ENCODE measurements at regions not wholly inside any gene's neighbourhood (a gene's known extent, or its start where the extent isn't known, plus 50 kb on each side); places are given as distances from the start of the nearest gene placed in this dataset.
A peak's percentile ranks its signal among the peaks of the same experiment; 100 is the strongest.

DNA sequence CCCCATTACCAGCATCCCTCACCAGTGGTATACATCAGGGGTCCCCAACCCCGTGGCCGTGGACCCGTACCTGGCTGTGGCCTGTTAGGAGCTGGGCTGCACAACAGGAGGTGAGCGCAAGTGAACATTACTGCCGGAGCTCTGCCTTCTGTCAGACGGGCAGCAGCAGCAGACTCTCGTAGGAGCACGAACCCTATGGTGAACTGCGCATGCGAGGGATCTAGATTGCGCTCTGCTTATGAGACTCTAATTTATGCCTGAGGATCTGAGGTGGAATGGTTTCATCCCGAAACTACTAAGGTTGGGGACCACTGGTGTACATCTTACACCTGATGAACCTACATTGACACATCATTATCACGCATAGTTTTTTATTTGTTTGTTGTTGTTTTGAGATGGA is 52.8 kb upstream of the DHX15 start:
- no peak for DNase-seq (ENCODE audit: low spot score)

DNA sequence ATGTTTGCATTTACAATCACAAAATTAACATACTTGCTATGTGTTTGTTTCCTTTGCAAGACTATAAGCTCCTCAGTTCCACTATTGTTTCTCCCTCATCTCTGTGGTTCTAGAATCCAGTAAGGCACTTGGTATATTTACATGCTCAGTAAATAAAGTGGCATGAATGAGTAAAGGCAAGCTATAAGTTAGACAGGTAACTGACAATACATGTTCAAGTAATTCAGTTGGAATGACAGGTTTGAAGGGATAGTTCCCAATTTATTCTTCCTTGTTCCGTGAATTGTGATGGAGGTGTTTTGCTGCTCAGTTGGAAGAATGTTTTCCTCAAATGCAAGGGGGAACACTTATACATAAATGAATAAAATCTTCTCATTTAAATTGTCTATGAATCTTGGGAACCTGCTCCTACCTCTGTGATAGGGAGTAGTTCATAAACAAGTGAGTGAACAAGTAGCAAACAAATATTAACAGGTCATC is 54.1 kb upstream of the DHX15 start:
- DNase-seq (ENCODE audit: low spot score), result no peak

DNA sequence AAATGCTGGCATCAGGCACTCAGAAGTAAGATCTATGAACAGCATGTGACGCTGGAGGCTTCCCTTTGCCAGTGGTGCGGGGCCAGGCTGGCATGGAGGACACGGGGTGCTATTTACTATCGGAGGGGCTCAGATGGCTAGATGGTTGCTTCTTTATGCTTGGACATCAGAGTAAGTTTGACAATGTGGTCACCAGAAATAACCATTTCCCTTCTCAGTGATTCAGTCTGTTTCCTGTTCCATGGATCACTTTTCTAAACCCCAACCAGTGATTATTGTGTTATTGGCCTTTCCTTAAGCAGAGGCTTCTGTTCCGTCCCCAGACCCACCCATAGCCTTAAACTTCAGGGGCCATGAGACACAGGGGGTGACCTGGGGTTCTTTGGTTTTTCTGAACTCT is 55.4 kb upstream of the DHX15 start:
- DNase-seq (ENCODE audit: low spot score), result no peak

DNA sequence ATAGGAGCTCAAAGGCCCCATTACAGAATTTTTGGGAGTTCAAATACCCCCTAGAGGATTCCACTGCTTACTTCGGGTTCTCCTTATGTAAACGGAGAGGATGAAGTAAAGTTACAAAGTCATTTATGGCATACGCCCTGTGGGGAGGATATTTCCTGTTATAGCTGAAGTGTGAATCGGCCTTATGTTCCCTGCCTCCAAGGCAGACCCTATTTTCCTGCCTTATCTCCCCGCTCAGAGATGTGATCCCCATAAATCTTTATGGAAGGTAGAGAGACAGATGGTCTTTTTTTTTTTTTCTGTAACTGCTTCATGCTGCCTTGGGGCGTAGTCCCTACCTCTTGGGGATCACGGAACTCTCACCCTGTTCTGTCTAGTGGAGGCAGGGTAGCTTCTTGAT is 56.0 kb upstream of the DHX15 start:
- no peak for DNase-seq (ENCODE audit: low spot score)

DNA sequence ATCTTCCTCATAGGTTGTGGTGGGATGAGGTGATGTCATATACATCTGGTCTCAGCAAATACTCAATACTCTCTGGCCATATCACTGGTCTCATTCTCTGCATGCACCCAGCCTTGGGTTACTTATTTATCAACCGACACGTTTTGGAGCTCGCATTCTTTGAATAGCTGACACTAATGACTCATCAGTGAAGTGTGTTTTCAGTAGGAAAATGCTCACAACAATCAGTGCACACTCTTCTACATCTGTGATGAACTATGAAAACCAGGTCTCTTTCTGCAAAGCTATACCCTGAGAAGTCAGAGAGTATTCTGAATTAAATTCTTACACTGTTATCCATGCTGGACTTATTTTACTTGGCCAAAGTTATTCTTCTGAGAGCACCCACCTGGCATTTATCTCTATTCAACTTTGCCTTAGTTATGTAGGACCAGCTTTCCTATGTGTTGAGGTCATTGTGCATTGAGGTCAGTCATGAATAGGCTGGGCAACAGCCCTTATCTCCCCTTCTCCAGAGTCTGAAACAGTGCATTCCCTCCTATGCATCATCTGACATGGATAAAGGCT is 58.7 kb upstream of the DHX15 start:
- DNase-seq (ENCODE audit: low spot score), result no peak

DNA sequence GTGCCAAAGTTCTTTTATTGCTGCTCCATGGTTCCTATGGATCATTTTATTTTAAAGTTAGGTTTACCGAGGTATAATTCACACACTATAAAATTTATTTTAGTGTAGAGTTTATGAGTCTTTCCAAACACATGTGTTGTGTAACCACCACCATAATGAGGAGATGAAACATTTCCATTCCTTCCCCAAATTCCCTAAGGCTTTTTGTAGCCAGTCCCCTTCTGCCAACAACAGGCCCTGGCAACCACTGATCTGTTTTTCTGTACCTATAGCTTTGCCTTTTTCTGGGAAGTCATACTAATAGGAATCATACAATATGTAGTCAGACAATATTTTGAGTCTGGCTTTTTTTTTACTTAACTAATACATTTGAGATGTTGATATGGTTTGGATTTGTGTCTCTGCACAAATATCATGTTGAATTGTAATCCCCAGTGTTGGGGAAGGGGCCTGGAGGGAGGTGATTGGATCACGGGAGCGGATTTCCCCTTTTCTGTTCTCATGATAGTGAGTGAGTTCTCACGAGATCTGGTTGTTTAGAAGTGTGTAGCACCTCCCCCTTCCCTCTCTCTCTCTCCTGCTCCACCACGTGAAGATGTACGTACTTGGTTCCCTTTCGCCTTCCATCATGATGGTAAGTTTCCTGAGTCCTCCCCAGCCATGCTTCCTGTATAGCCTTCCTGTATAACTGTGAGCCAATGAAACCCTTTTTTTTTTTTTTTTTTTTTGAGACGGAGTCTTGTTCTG is 59.6 kb upstream of the DHX15 start:
- DNase-seq (ENCODE audit: low spot score), result no peak

DNA sequence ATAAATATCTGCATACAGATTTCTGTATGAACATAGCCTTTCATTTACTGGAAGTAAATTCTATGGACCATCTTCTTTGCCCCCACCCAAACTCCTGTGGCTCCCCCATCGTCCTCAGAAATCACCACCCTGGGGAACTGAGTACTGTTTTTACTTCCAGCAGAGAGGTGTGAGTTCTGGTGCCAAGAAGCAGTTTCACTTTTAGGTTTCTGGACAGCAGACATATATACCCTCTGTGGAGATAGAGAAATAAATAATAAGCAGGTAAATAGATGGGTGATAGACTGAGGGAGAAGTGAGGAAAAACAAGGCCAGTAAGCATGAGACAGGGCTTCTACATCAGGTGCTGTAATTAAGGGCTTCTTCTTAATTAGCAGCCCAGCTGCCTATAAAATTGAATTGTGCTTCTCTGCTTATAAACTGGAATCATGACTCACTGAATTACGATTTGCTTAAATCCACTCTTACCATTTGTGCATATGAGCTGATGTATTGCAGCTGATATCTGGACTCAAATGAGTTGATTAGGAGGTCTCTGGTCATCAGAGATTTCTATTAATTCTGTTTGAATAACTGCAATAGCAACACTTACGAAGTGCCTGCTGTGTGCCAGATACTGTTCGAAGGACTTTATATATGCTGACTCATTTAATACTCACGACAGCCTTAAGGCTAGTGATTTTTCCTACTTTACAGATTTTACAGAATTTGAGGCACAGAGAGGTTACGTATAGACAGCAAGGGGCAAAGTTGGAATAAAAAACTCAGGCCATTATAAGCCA is 60.8 kb upstream of the DHX15 start:
- DNase-seq (ENCODE audit: low spot score), result no peak

DNA sequence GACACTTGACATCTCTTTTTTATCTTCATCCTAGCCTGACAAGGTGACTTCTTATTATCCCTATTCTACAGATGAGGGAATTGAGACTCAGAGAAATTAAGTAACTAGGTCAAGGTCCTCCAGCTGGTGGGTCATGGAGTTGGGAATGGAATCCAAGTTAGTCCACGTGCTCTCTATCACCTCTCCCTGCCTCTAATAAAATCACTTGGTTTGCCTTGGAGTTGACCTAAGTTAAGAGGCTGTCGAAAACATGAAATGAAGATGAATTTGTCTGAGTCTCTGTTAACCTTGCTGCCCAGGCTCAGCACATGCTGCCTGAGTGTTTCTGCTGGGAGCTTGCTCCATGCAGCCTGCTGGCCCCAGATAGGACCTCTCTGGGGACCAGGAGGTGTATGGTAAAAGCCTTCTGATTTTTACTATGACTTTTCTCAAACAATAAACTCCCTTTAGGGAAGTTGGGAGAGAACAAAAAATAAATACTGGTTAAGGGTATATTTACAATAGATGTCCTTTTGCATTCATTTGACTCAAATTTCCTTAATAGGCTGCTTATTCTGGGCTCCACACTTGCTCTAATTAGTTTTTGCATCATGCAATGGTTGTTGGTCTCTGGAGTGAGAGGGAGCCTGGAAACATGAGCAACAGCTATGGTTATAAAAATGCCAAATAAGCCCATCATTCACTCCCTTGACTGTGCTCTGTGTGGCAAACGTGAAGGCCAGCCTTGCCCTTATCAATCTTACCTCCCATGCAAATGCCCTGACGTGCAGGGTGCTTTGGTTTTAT is 61.6 kb upstream of the DHX15 start:
- no peak for DNase-seq (ENCODE audit: low spot score)

DNA sequence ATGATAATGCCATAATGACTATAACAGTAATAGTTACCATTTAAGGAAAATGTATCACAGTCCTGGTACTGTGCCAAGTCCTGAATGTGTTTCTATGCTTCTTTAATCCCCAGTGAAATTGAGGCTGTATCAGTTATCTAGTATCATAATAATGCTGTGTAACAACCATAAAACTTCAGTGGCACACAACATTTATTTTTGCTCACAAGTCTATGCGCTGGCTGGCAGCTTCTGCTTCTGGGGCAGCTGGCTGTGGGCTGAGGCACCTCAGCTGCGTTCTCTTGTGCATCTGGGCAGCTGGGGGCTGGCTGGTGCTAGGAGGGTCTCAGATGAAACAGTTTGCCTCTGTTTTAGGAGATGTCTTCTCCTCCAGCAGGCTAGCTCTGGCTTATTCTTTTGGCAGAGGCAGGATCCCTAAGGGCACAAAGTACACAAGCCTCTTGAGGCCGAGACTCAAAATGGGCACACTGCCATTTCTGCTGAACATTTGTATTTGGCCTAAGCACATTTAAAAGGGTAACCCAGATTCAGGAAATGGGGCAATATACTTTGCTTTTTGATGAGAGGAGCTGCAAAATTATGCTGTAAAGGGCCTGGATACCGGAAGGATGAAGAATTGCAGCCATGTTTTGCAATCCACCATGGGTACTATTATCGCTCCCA is 62.6 kb upstream of the DHX15 start:
- no peak for DNase-seq (ENCODE audit: low spot score)

DNA sequence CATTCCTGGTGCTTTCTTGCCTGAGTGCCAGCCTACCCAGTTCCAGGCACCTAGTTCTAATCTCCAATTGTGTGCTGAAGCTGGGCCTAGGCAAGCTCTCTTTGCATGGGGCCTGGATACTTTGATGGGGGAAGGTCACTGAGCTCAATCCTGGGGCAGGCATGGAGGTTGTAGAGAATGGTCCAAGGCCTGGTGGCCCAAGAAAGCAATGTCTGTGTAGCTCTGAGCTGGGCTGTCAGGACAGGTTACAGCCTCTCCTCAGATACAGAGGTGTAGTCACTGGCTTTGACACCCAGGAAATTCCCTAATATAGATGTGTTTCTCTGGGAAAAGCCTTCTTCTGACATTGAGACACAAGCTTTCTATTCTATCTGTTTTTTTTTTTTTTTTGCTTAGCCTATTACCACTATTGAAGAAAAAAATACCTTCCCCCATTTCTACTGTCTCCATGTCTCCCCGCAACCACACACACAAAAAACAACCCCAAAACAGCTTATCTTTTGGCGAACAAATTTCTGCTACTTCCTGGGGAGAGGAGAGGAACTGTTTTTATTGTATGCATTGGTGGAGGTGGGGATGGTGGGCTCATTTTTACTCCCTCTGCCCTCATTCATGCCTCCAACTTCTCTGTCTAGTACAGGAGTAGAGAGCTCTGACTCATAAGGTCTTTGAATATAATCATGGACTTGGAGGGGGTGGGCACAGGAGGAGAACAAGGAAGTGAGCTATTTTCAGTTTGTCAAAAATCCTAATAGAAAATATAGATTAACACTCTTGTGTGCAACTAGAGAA is 66.7 kb upstream of the DHX15 start:
- DNase-seq (ENCODE audit: low spot score), result no peak

DNA sequence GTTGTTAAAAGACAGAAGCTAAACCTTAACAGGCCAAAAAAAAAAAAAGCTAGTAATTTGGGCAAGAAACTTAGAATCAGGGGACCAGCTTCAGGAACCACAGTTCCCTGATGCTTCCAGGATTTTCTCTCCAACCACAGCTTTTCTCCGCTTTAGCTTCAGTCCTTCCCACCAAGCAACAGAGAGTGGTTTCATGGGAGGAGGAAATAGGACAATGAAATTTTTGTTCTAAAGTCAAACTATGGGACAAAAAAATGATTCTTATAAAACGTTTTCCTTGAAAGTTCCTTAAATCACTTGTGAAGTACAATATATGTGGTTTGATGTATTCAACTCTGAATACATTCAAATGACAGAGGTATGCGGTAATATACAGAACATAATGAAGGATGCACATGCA is 71.0 kb upstream of the DHX15 start:
- DNase-seq (ENCODE audit: low spot score), result peak; percentile 54

DNA sequence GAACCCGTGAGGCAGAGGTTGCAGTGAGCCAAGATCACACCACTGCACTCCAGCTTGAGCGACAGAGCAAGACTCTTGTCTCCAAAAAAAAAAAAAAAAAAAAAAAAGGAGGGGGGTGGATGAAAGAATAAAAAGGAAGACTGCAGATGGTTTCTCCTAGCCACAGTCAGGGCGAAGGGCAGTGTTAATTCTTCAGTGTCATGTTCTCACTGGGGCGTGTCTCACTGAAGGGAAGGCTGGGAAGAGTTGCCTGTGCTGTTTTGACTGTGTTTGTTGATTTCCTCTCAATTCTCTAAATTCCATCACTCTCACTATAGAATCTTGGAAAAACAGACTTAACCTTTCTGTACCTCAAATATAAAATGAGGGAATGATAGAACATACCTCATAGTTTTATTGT is 71.6 kb upstream of the DHX15 start:
- DNase-seq (ENCODE audit: low spot score), result no peak

DNA sequence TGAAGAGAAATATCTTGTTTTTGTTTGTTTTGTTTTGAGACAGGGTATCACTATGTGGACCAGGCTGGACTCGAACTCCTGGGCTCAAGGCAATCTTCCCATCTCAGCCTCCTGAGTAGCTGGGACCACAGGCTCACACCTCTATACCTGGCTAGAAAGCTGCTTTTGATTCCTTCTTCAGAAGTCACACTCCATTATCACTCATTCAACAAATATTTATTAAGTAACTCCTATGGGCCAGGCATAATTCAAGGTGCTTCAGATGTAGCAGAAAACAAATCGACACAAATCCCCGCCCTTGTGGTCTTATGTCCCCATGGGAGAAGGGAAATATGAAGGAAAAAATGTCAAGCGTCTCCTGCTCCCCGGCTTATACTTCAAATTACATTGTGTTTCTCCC is 72.6 kb upstream of the DHX15 start:
- no peak for DNase-seq (ENCODE audit: low spot score)

DNA sequence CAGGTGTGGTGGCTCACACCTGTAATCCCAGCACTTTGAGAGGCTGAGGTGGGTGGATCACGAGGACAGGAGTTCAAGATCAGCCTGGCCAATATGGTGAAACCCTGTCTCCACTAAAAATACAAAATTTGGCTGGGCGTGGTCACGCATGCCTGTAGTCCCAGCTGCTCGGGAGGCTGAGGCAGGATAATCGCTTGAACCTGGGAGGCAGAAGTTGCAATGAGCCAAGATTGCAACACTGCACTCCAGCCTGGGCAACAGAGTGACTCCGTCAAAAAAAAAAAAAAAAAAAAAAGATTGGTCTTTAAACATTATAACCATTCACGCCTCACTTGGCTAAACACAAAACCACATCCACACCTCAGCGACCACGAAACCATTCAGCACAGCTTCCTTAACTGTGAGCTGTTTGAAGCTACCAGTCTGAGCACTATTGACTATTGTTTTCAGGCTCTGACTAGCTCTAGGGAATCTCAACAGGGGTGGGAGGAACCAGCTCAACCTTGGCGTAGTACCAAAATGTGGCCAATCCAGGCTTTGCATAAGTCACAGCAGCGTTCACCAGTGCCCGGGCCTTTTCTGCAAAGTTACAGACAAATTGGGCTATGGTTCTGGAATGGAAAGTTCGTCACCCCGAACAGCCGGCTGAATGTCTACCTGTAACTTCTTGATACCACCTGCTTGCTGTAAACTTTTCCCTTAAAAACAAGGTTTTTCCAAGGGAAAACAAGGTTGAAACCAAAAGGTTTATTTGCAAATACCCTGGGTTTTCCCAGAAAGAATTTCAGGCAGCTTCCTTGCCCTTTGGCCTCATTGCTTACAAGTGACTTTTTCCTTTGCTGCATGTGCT is 73.6 kb upstream of the DHX15 start:
- peak; percentile 92 for DNase-seq (ENCODE audit: low spot score)

DNA sequence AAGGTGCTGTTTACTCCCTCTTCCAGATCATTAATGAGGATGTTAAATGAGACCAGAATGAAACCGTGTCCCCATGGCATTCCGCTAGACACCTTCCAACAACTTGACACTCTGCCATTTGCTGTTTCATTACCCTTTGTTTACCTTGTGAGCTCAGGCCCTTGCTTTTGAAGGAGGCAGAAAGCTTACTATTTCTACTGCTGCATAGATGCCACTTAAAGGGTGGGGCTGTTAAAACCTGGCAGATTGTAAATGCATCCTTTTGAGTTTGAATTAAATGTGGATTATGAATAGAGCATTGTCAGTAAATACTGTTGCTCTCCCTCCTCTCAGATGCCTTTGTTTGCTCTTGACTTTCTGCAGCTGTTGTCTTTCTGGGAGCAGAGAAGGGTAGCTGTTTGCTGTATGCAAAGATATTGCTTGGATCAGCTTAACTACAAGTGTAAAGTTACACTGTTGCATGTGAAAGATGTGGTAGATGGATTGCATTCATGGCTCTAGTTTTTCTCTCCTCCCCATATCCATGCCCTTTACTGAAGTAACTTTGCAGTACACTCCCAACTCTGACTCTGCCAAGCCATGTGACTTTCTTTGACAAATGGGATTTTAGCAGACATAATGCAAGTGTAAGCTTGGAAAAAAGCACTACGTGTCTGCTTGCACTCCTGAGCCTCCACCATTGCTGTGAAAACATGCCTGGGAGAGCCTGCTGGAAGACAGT is 75.0 kb upstream of the DHX15 start:
- peak; percentile 87 for DNase-seq (ENCODE audit: low spot score)

DNA sequence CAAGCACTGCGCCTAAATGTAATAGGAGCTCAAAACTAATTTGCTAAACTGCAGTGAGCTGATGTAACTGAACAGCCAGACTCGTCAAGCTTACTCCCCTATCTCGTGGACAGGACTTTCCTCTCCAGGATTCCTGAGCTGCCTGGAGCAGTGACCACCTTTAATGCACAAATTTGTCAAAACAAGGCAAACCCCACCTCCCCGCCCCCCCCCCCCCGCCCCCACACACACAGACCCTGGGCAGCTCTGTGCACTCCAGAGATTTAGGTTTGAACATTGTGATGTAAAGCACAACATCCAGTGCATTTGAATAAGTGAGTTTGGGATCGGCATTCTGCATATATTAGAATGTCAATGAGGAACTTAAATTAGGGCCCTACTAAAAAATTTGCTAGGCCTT is 77.7 kb upstream of the DHX15 start:
- no peak for DNase-seq (ENCODE audit: low spot score)

DNA sequence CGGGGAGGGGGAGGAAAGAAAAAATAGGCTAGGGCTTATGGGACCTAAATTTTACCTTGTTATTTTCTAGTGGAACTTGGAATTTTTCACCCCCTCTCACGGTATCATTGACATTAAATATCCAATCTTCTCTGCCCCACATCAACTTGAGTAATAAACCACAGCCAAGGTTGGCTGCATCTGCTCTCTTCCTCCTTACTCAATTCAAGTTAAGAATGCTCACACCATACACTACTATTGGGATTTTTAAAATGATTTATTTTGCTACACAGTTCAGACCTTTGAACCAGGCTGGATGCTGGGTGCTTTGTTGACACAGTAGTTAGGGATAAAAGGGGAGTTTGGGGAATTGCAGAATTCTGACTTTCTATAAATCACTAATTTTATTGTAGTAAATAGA is 78.2 kb upstream of the DHX15 start:
- DNase-seq (ENCODE audit: low spot score), result no peak

DNA sequence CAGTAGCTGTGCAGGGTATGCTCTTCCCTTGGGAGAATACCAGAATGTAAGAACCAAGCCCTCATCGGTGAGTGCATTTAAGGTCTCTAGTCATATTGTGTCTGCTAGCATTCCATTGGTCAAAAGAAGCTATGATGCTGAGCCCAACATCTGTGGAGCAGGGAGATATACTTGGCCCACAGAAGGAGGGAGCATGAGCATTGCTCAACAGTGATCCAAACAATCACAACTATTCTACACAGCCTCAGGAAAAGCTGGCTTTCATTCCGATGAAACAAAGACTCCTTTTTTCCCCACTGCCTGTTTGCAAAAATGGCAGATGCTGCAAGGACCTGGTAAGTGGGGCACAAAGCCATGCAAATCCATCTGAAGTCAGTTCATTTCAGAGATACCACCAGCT is 80.6 kb upstream of the DHX15 start:
- DNase-seq (ENCODE audit: low spot score), result peak; percentile 95

DNA sequence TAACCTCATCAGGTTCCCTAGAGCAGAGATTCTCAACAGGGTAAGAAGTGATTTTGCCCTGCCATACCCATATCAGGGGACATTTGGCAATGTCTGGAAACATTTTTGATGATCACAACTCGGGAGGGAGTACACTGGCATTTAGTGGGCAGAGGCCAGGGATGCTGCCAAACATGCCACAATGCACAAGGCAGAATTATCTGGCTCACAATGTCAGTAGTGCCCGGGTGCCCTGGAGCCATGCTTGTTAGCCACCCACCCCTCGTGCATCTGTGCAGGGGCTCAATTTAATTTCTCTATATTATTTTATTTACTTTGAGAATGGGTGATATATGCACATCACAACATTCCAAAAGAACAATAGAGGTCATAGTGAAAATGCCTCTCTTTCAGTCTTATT is 82.0 kb upstream of the DHX15 start:
- peak; percentile 36 for DNase-seq (ENCODE audit: low spot score)
